Naive B cell (primary cell): ENCODE measurements at regions not wholly inside any gene's neighbourhood (a gene's known extent, or its start where the extent isn't known, plus 50 kb on each side); places are given as distances from the start of the nearest gene placed in this dataset.
"Not testable (repeated sequence)": the region's sequence is repeated elsewhere in the genome, so short reads cannot be mapped to it uniquely, and the experiment has no call there.

Source experiments
- ATAC-seq, 2 donors: fragments of 150-1000 bp; cut with Tn5 transposase; 2 replicates each; pipeline ENCODE4 v1.10.0; 2021; ENCODE audit warnings: low read depth in 2 of 2, mild to moderate bottlenecking in 2 of 2, moderate library complexity in 2 of 2
- DNase-seq: peaks from one replicate; pipeline ENCODE4 v3.0.0; 2022
- H3K27ac Mint-ChIP-seq, 6 donors: one replicate each; pipeline ENCODE4 v1.8.0; 2020 to 2022; ENCODE audit warnings: mild to moderate bottlenecking in 6 of 6, mixed read lengths in 6 of 6, moderate library complexity in 5 of 6, inconsistent platforms in 2 of 6
- H3K27me3 Mint-ChIP-seq, 3 donors: one replicate each; pipeline ENCODE4 v1.8.0; 2021 to 2022; ENCODE audit warnings: mixed read lengths in 3 of 3, mild to moderate bottlenecking in 1 of 3
- H3K36me3 Mint-ChIP-seq, 2 donors: one replicate each; pipeline ENCODE4 v1.8.0; 2020 to 2022; ENCODE audit warnings: mixed read lengths in 2 of 2, inconsistent platforms in 1 of 2, mild to moderate bottlenecking in 1 of 2
- H3K4me1 Mint-ChIP-seq, 3 donors: one replicate each; pipeline ENCODE4 v1.8.0; 2020 to 2022; ENCODE audit warnings: mixed read lengths in 3 of 3, inconsistent platforms in 1 of 3, mild to moderate bottlenecking in 1 of 3, moderate library complexity in 1 of 3
- H3K4me3 Mint-ChIP-seq, 8 donors: one replicate each; pipeline ENCODE4 v1.8.0; 2020 to 2022; ENCODE audit warnings: mild to moderate bottlenecking in 8 of 8, mixed read lengths in 8 of 8, moderate library complexity in 8 of 8, inconsistent platforms in 2 of 8
- H3K9me3 Mint-ChIP-seq, 7 donors: one replicate each; pipeline ENCODE4 v1.8.0; 2020 to 2022; ENCODE audit warnings: mixed read lengths in 7 of 7, mild to moderate bottlenecking in 5 of 7, inconsistent platforms in 2 of 7, moderate library complexity in 1 of 7

DNA sequence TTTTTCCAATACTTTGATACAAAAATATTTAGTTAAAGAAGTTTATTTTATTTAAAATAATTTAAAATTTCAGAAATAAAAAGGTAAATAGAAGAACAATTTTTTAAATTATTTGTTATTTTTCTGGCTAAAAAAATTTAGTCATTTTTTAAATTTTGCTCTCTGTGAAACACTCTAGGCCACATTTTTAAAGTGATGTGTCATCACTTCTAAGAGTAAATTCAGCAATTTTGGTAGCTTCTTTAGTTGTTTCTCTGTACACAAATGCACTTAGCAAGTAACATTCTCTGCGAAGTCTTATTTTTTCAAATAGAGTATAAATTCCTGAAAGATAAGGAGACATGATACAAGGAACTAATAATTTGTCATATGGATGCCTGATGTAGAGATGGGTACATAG lies 760.0 kb upstream of the PRMT6 start:
- no peak overlapping the region for H3K4me3 Mint-ChIP-seq
- ATAC-seq (no peak), DNase-seq (no peak)
- H3K36me3 Mint-ChIP-seq: no peaks in the 10 kb centered on the region
- no peaks in the 10 kb centered on the region for H3K27me3 Mint-ChIP-seq
- H3K27ac Mint-ChIP-seq: no peak overlapping the region
- no peaks in the 10 kb centered on the region for H3K4me1 Mint-ChIP-seq
- H3K9me3 Mint-ChIP-seq: peaks cover 0 to 8% (median 0%) of the 10 kb centered on the region in 7 donors

DNA sequence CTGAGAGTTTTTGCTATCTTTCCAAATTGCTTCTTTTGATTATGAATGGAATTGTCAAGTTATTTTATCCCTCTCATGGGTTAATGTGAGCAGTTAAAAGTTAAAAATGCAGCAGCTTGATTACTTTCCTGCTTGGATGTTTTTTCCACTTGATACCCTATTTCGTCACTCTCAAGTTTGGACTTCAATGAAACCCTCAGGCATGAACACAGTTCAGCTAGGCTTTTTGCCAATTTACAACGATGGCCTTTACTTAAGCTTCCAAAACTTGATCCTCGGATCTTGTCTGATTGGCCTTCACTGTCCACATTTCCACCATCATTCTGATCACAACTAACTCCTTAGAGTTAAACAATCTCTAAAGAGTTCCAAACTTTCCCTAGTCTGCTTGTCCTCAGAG lies 752.4 kb upstream of the PRMT6 start:
- no peaks in the 10 kb centered on the region for H3K36me3 Mint-ChIP-seq

DNA sequence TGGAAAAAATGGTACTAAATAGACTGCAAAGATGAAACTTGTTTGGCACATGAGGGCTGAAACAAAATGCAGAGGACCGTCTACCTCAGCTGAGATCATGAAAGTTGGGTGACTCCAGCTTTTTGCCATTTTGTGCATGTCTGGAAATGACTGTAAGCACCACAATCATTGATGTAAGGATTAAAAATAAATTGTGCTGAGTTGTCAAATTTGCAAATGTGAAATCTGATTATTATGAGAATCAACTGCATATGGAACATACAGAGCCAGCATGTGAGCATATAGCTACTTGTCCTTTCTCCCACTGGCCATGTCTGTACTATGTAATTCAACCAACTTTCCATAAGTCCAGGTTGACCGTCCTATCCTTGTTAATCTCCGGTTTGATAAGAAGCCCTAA lies 736.9 kb upstream of the PRMT6 start:
- H3K27me3 Mint-ChIP-seq: no peaks in the 10 kb centered on the region
- no peaks in the 10 kb centered on the region for H3K4me1 Mint-ChIP-seq
- peaks cover 0 to 7% (median 3%) of the 10 kb centered on the region in 7 donors for H3K9me3 Mint-ChIP-seq
- no peaks in the 10 kb centered on the region for H3K36me3 Mint-ChIP-seq
- no peak overlapping the region for H3K27ac Mint-ChIP-seq
- no peak for ATAC-seq
- no peak for DNase-seq
- H3K4me3 Mint-ChIP-seq: no peak overlapping the region

More for the DNA sequence above, 752.4 kb upstream of the PRMT6 start:
- no peak overlapping the region for H3K27ac Mint-ChIP-seq
- no peaks in the 10 kb centered on the region for H3K4me1 Mint-ChIP-seq
- no peak overlapping the region for H3K4me3 Mint-ChIP-seq
- DNase-seq (no peak), ATAC-seq (no peak)
- no peaks in the 10 kb centered on the region for H3K27me3 Mint-ChIP-seq
- peaks cover 9 to 31% (median 22%) of the 10 kb centered on the region in 7 donors for H3K9me3 Mint-ChIP-seq

DNA sequence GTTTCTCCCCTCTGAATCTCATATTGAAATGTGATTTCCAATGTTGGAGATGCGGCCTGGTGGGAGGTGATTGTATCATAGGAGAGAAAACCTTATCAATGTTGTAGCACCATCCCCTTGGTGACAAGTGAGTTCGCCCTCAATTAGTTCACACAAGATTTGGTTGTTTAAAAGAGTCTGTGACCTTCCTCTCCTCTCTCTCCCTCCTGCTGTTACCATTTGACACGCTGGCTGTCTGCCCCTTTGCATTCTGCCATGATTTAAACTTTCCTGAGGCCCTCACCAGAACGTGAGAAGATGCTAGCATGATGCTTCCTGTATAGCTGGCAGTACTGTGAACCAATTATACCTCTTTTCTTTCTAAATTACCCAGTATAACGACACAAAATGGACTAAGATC lies 730.9 kb upstream of the PRMT6 start:
- no peak for ATAC-seq
- H3K27ac Mint-ChIP-seq: no peak overlapping the region
- H3K36me3 Mint-ChIP-seq: no peaks in the 10 kb centered on the region
- no peak for DNase-seq
- peaks cover 0 to 6% (median 1%) of the 10 kb centered on the region in 7 donors for H3K9me3 Mint-ChIP-seq
- H3K4me1 Mint-ChIP-seq: no peaks in the 10 kb centered on the region
- H3K4me3 Mint-ChIP-seq: no peak overlapping the region
- H3K27me3 Mint-ChIP-seq: no peaks in the 10 kb centered on the region

DNA sequence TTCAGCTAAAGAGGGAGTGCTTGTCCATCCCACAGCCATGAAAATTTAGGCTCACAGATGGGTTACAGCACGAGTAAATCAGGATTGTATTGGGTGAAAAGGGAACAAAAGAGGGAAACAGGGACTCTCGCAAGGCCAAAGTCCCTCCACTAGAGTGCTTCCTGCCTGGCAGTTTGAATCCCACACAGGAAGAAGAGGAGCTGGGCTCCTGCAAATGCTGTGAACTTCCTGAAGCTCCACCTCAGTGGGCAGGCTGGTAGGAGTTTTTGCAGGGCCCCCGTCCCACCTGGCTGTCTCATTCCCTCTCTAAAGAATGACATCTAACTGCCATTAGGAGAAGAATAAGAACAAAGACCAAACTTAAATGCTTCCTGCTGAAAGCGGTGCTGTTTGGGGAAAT lies 712.0 kb upstream of the PRMT6 start:
- Mint-ChIP-seq H3K27me3 (no peaks in the 10 kb centered on the region), H3K4me1 (no peaks in the 10 kb centered on the region)
- DNase-seq: no peak

DNA sequence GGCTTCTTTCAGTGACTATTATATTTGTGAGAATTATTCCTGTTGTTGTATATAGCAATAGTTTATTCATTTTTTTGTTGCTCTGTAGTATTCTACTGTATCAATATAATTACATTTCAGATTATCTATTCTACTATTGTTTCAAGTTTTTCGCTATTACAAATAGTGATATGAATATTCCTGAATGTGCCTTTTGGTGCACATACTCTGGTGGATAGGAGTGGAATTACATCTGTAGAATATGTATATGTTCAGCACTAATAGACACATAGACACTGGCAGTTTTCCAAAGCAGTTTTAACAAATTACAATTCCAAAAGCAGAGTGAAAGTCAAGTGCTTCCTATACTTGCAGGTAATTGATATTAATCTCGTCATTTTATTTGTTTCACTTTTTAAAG lies 696.2 kb upstream of the PRMT6 start:
- H3K36me3 Mint-ChIP-seq: no peaks in the 10 kb centered on the region

More for the DNA sequence above, 712.0 kb upstream of the PRMT6 start:
- no peak overlapping the region for H3K27ac Mint-ChIP-seq
- H3K36me3 Mint-ChIP-seq: no peaks in the 10 kb centered on the region
- H3K9me3 Mint-ChIP-seq: peaks cover 3 to 22% (median 8%) of the 10 kb centered on the region in 7 donors
- H3K4me3 Mint-ChIP-seq: no peak overlapping the region
- no peak for ATAC-seq

DNA sequence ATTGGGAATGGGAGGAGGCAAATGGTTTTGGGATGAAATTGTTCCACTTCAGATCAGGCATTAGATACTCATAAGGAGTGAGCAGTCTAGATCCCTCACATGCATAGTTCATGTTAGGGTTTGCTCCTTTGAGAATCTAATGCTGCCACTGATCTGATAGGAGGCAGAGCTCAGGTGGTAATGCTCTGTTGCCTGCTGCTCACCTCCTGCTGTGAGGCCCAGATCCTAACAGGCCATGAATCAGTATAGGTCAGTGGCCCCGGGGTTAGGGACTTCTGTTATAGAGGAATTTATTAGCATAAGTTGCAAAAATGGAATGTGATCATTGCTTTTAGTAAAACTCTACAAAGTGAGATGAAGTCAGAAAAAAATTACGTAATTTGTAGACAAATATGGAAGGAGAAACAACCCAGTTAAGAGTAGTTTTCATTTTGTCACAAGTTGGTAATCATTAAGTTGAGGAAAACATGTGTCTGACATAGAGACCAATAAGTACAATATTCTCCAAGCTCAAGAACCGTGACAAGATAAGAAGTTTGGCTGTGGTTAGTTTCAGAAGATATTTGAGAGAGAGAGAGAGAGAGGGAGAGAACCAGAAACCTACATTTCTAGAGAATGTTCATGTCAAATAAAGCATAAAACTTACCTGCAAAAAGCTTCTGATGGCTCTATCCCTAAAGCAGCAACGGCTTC lies 689.7 kb upstream of the PRMT6 start:
- Mint-ChIP-seq H3K27ac (no peak overlapping the region), H3K36me3 (no peaks in the 10 kb centered on the region), H3K4me3 (no peak overlapping the region), H3K4me1 (no peaks in the 10 kb centered on the region), H3K9me3 (peaks cover 0 to 10% (median 2%) of the 10 kb centered on the region in 7 donors), H3K27me3 (no peaks in the 10 kb centered on the region)
- no peak for ATAC-seq
- no peak for DNase-seq

More for the DNA sequence above, 696.2 kb upstream of the PRMT6 start:
- no peak overlapping the region for H3K4me3 Mint-ChIP-seq
- H3K4me1 Mint-ChIP-seq: no peaks in the 10 kb centered on the region
- DNase-seq: no peak
- peaks cover 13 to 44% (median 23%) of the 10 kb centered on the region in 7 donors for H3K9me3 Mint-ChIP-seq
- H3K27ac Mint-ChIP-seq: no peak overlapping the region
- no peak for ATAC-seq
- no peaks in the 10 kb centered on the region for H3K27me3 Mint-ChIP-seq

DNA sequence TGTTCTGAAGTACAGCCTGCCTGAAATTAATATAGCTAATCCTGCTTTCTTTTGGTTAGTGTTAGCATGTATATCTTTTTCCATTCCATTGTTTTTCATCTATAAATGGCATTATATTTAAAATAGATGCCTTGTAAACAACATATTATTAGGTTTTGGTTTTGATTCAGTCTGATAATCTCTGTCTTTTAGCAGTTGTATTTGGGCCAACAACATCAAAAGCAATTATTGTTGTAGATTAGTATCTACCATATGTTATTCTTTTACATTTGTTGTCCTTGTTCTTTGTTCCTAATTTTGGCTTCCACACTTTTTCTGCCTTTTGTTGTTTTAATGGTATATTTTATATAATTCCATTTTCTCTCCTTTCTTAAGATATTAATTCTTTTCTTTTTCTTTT lies 678.2 kb upstream of the PRMT6 start:
- no peak overlapping the region for H3K27ac Mint-ChIP-seq
- no peaks in the 10 kb centered on the region for H3K27me3 Mint-ChIP-seq
- no peaks in the 10 kb centered on the region for H3K4me1 Mint-ChIP-seq
- no peaks in the 10 kb centered on the region for H3K36me3 Mint-ChIP-seq
- peaks cover 0 to 6% (median 4%) of the 10 kb centered on the region in 7 donors for H3K9me3 Mint-ChIP-seq
- no peak for ATAC-seq
- no peak overlapping the region for H3K4me3 Mint-ChIP-seq
- DNase-seq: no peak

DNA sequence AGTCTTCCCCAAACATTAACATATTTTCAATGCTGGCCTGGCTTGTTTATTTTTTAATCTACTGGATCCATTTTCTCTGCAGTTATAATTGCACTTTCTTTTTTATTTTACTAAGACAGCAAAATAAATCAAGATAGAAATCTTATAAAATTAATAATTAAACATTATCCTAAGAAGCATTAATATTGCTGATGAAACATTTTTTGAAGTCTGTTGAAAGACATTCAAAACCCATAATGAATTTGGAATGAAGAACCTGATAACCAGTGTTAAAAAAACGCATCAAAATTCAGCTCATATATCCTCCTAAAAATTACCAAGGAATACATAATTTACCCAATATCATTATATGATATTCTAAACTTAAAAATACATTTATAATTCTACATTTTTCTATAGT lies 675.7 kb upstream of the PRMT6 start:
- Mint-ChIP-seq H3K36me3 (no peaks in the 10 kb centered on the region), H3K27ac (no peak overlapping the region), H3K27me3 (no peaks in the 10 kb centered on the region), H3K4me3 (no peak overlapping the region), H3K4me1 (no peaks in the 10 kb centered on the region), H3K9me3 (no peaks in the 10 kb centered on the region)
- DNase-seq (no peak), ATAC-seq (no peak)

DNA sequence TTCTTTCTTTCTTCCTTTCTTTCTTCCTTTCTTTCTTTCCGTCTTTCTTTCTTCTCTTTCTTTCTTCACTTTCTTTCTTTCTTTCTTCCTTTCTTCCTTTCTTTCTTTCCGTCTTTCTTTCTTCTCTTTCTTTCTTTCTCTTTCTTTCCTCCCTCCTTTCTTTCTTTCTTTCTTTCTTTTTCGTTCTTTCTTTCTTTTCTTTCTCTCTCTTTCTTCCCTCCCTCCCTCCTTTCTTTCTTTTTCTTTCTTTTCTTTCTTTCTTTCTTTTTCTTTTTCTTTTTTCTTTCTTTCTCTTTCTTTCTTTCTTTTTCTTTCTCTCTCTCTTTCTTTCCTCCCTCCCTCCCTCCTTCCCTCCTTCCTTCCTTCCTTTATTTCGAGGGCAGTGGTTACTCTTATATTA lies 667.3 kb upstream of the PRMT6 start:
- not testable (repeated sequence) for H3K27ac Mint-ChIP-seq, H3K4me1 Mint-ChIP-seq, DNase-seq, H3K9me3 Mint-ChIP-seq, H3K4me3 Mint-ChIP-seq, H3K27me3 Mint-ChIP-seq, ATAC-seq, H3K36me3 Mint-ChIP-seq

DNA sequence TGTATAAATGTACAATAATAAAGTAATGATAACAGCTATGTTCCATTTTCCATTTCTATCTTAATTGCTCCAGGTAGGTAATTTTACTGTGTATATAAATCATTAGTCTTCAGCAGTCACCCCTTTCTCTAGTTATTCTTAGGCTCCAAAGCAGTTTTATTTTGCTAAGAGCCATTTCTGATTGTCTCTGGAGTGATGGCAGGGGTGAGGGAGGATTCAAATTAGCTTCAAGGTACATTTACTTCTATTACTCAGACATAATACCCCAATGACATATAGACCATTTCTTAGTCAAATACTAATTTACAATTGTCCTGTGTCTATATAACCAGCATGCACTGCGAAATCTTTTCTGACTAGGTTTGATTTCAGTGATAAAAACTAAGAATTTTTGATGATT lies 663.4 kb upstream of the PRMT6 start:
- Mint-ChIP-seq H3K27me3 (no peaks in the 10 kb centered on the region), H3K4me1 (no peaks in the 10 kb centered on the region), H3K9me3 (peaks cover 0 to 3% (median 0%) of the 10 kb centered on the region in 7 donors), H3K4me3 (no peak overlapping the region), H3K27ac (no peak overlapping the region), H3K36me3 (no peaks in the 10 kb centered on the region)
- ATAC-seq: no peak
- no peak for DNase-seq

DNA sequence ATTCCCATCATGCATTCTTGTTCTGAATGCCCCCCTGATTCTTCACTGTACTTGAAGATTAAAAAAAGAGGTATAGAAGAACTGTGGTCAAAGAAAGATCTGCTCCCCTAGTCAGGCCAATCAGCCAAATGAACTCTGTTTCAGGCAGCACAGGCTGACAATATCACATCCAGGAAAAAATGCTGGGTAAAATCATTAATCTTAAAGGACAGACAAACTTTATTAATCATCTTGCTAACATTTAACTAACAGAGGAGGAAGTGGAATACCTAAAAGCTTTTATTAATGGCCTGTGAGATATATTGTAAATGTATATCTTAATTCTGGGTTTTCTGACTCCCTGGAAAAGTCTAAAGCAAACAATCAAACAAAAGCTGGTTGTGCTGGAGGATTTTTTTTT lies 660.5 kb upstream of the PRMT6 start:
- no peaks in the 10 kb centered on the region for H3K4me1 Mint-ChIP-seq
- peaks cover 0 to 2% (median 0%) of the 10 kb centered on the region in 7 donors for H3K9me3 Mint-ChIP-seq
- H3K27ac Mint-ChIP-seq: no peak overlapping the region
- H3K27me3 Mint-ChIP-seq: no peaks in the 10 kb centered on the region
- DNase-seq (no peak), ATAC-seq (no peak)
- no peaks in the 10 kb centered on the region for H3K36me3 Mint-ChIP-seq
- H3K4me3 Mint-ChIP-seq: no peak overlapping the region

DNA sequence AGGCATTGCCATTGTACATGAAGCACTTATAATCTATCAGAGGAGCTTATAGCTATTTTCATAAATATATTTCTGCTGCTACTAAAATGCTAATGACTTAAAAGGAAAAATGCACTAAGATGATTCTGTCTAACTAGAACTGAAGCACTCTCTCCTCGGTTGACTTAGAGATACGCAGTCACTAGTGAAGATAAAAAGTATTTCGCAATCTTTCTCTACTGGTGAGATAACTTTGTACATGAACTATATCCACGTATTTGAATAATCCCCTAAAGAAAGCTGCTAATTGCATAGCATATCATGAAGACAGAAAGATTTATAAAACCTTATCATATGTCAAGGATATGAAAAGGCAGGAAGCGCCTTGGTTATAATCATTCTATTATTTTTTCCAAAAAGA lies 658.1 kb upstream of the PRMT6 start:
- no peaks in the 10 kb centered on the region for H3K27me3 Mint-ChIP-seq

DNA sequence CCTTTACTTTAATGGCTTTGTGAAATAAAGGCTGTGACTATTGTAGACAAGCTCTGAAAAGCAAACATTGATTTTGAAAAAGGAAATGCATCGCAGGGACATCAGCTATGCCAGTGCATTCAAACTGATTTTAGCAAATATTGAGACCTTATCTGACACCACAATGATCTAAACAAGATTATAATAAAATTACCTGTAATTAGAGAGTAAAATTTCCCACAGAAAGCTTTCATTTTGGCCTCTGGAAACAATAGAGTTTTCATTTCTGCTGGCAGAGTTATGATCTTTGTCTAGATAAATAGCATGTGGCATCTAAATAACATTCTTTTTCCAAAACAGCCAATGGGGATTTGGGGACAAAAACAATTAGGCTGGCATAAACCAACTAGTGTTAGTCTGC lies 650.4 kb upstream of the PRMT6 start:
- Mint-ChIP-seq H3K4me3 (no peak overlapping the region), H3K4me1 (no peaks in the 10 kb centered on the region), H3K9me3 (no peaks in the 10 kb centered on the region), H3K27me3 (no peaks in the 10 kb centered on the region), H3K27ac (no peak overlapping the region), H3K36me3 (no peaks in the 10 kb centered on the region)
- no peak for DNase-seq
- ATAC-seq: no peak

More for the DNA sequence above, 658.1 kb upstream of the PRMT6 start:
- no peaks in the 10 kb centered on the region for H3K36me3 Mint-ChIP-seq
- no peak for DNase-seq
- no peak for ATAC-seq
- no peaks in the 10 kb centered on the region for H3K4me1 Mint-ChIP-seq
- H3K4me3 Mint-ChIP-seq: no peak overlapping the region
- H3K9me3 Mint-ChIP-seq: peaks cover 0 to 2% (median 0%) of the 10 kb centered on the region in 7 donors
- no peak overlapping the region for H3K27ac Mint-ChIP-seq

DNA sequence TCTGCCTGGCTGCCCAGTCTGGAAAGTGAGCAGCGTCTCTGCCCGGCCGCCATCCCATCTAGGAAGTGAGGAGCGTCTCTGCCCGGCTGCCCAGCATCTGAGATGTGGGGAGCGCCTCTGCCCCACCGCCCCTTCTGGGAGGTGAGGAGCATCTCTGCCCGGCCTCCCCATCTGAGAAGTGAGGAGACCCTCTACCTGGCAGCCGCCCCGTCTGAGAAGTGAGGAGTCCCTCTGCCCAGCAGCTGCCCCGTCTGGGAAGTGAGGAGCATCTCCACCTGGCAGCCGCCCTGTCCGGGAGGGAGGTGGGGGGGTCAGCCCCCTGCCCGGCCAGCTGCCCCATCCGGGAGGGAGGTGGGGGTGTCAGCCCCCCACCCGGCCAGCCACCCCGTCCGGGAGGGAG lies 644.2 kb upstream of the PRMT6 start:
- not testable (repeated sequence) for H3K36me3 Mint-ChIP-seq, H3K4me1 Mint-ChIP-seq, DNase-seq, H3K27ac Mint-ChIP-seq, H3K9me3 Mint-ChIP-seq, H3K27me3 Mint-ChIP-seq, H3K4me3 Mint-ChIP-seq, ATAC-seq
